ENCODE measurements at regions not wholly inside any gene's neighbourhood (a gene's known extent, or its start where the extent isn't known, plus 50 kb on each side); places are given as distances from the start of the nearest gene placed in this dataset.

DNA sequence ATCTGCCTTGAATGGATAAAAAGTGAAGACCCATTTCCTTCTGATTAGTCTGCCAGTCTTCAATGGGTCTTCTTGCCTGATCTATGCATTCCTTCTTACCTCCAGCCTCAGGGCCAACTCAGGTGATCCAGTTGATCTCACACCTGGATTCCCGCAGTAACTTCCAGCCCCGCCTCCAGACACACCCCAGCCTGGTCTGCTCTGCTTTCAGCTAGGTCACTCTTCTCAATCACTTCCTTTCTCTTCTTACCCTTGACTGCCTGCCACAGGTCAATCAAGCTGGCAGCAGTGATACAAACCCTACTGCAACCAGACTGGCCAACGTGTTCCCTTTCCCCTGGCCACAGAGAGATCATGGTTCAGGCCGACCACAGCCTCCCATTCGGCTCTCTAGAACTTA is 263.6 kb downstream of the ZNF516 start:
- Histone ChIP-seq H3K4me3 (no peak overlapping the region), H3K36me3 (replicated peaks in 1 of 2) (no peaks in the 10 kb centered on the region), H3K27me3 (no peaks in the 10 kb centered on the region), H3K27ac (no peak overlapping the region), H3K4me1 (replicated peaks in 1 of 2) (no peaks in the 10 kb centered on the region), H3K9me3 (replicated peaks in 1 of 3) (no peaks in the 10 kb centered on the region)
- intact Hi-C loops (cut with DNase I): no loop called here
- no peak for DNase-seq
- 75 to 88% (median 80%) methylated on average over 5 of the region's 5 CpGs for WGBS, 4 donors
- TF ChIP-seq POLR2A (IDR thresholded peaks at IDR 0.05): no peak
- TF ChIP-seq, protein P1, sequence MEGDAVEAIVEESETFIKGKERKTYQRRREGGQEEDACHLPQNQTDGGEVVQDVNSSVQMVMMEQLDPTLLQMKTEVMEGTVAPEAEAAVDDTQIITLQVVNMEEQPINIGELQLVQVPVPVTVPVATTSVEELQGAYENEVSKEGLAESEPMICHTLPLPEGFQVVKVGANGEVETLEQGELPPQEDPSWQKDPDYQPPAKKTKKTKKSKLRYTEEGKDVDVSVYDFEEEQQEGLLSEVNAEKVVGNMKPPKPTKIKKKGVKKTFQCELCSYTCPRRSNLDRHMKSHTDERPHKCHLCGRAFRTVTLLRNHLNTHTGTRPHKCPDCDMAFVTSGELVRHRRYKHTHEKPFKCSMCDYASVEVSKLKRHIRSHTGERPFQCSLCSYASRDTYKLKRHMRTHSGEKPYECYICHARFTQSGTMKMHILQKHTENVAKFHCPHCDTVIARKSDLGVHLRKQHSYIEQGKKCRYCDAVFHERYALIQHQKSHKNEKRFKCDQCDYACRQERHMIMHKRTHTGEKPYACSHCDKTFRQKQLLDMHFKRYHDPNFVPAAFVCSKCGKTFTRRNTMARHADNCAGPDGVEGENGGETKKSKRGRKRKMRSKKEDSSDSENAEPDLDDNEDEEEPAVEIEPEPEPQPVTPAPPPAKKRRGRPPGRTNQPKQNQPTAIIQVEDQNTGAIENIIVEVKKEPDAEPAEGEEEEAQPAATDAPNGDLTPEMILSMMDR (IDR thresholded peaks at IDR 0.05): no peak

DNA sequence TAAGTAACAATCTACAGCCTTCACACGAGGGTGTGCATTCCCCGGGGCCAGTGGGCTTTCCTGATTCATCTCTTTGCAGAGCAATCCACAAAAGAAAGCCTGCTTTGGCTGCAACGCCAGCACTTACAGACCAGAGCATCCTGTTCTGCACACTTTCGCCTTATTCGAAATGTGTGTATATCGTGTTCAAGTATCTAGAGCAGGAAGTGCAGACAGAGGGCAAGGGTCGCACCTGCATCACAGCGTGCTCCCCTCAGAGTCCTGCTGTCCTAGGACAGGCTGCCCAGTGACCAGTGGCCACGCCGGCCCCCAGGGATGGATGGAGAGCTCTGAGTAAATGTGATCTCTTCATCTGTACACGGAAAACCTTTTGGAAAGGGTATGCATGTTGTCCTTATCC is 264.3 kb downstream of the ZNF516 start:
- H3K27me3 ChIP-seq: no peaks in the 10 kb centered on the region
- no peaks in the 10 kb centered on the region for H3K4me1 ChIP-seq (replicated peaks in 1 of 2)
- intact Hi-C loops (cut with DNase I): no loop called here
- no peak for DNase-seq
- no peak overlapping the region for H3K4me3 ChIP-seq
- 62 to 68% (median 66%) methylated on average over 11 of the region's 11 CpGs for WGBS, 4 donors
- no peak overlapping the region for H3K27ac ChIP-seq
- H3K36me3 ChIP-seq (replicated peaks in 1 of 2): no peaks in the 10 kb centered on the region
- H3K9me3 ChIP-seq (replicated peaks in 1 of 3): no peaks in the 10 kb centered on the region
- TF ChIP-seq, protein P1 (IDR thresholded peaks at IDR 0.05): no peak
- no peak for TF ChIP-seq POLR2A (IDR thresholded peaks at IDR 0.05)

DNA sequence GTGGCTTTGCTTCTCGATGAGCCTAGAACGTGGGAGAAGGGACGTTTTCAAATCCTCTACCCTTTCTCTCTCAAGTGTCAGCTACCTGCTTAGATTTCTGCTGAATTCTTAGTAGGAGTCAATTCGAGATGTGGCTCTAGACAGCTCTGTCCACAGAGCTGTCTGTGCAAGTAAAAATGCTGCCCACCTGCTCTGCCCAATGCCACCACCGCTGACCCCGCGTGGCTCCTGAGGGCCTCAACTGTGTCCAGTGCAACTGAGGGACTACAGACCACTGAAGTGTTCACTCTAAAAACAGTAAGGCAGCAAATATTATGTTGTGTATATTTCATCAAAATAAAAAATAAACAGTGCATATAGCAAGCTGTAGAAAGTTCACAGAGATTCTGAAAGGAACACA is 266.3 kb downstream of the ZNF516 start:
- 73 to 76% (median 75%) methylated on average over 7 of the region's 7 CpGs for WGBS, 4 donors
- no peak for TF ChIP-seq POLR2A (IDR thresholded peaks at IDR 0.05)
- TF ChIP-seq, protein P1 (IDR thresholded peaks at IDR 0.05): no peak
- Histone ChIP-seq H3K36me3 (replicated peaks in 1 of 2) (no peaks in the 10 kb centered on the region), H3K4me1 (replicated peaks in 1 of 2) (no peaks in the 10 kb centered on the region), H3K27me3 (no peaks in the 10 kb centered on the region), H3K27ac (no peak overlapping the region), H3K4me3 (no peak overlapping the region), H3K9me3 (replicated peaks in 1 of 3) (no peaks in the 10 kb centered on the region)
- intact Hi-C loops (cut with DNase I): no loop called here
- DNase-seq: no peak

DNA sequence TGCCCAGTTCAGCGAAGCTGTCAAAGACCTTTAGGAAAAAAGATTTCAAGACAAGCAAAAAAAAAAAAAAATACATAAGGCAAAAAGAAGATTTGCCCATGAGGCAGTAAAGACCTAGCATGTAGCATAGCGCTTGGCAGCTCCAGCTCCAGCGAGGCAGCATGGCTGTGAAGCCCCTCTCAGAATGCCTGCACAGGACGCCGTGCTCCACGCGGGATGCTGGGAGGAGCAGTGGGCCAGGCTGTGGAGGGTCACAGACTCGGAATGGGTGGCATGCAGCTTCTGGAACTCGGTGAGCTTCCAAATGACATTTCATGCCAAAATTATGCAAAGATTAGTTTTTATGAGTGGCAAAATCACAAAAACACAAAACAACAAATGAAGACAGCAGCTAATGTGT is 267.3 kb downstream of the ZNF516 start:
- no peaks in the 10 kb centered on the region for H3K36me3 ChIP-seq (replicated peaks in 1 of 2)
- no peak overlapping the region for H3K27ac ChIP-seq
- no peak overlapping the region for H3K4me3 ChIP-seq
- intact Hi-C loops (cut with DNase I): no loop called here
- DNase-seq: no peak
- WGBS, 4 donors: 79 to 81% (median 81%) methylated on average over 9 of the region's 9 CpGs
- H3K4me1 ChIP-seq (replicated peaks in 1 of 2): no peaks in the 10 kb centered on the region
- H3K9me3 ChIP-seq (replicated peaks in 1 of 3): no peaks in the 10 kb centered on the region
- no peaks in the 10 kb centered on the region for H3K27me3 ChIP-seq
- TF ChIP-seq POLR2A (IDR thresholded peaks at IDR 0.05): no peak
- TF ChIP-seq, protein P1 (IDR thresholded peaks at IDR 0.05): no peak

Measured in adrenal gland (tissue), 9 donors.